Smooth muscle cell (in vitro differentiated cells): ENCODE measurements at regions not wholly inside any gene's neighbourhood (a gene's known extent, or its start where the extent isn't known, plus 50 kb on each side); places are given as distances from the start of the nearest gene placed in this dataset.
"Not testable (repeated sequence)": the region's sequence is repeated elsewhere in the genome, so short reads cannot be mapped to it uniquely, and the experiment has no call there.

Source experiments
- DNase-seq: peaks from one replicate; lab custom pipeline; 2025; ENCODE audit not compliant: unreplicated experiment; lab: John Stamatoyannopoulos, UW
- H2AFZ ChIP-seq: fragments of 200-600 bp; sonication (generic); 2 replicates; pipeline ENCODE4 v1.6.0; 2016; ENCODE audit warnings: antibody characterized with exemption, low read depth, mild to moderate bottlenecking
- H3F3A ChIP-seq: fragments of 200-600 bp; sonication (generic); 2 replicates; pipeline ENCODE4 v1.6.0; 2017; ENCODE audit warnings: antibody characterized with exemption, low read depth
- H3K27ac ChIP-seq: fragments of 200-600 bp; sonication (generic); 2 replicates; pipeline ENCODE4 v1.5.1; 2016; ENCODE audit warnings: low read depth, mild to moderate bottlenecking
- H3K27me3 ChIP-seq: fragments of 200-600 bp; sonication (generic); 2 replicates; pipeline ENCODE4 v1.6.1; 2016; ENCODE audit warnings: low read depth, mild to moderate bottlenecking
- H3K36me3 ChIP-seq: fragments of 200-600 bp; sonication (generic); 2 replicates; pipeline ENCODE4 v1.5.1; 2016; ENCODE audit warnings: low read depth
- H3K4me1 ChIP-seq: fragments of 200-600 bp; sonication (generic); 2 replicates; pipeline ENCODE4 v1.5.1; 2016; ENCODE audit warnings: low read depth
- H3K4me2 ChIP-seq: fragments of 200-600 bp; sonication (generic); 2 replicates; pipeline ENCODE4 v1.6.0; 2016; ENCODE audit warnings: mild to moderate bottlenecking
- H3K4me3 ChIP-seq: fragments of 200-600 bp; sonication (generic); 2 replicates; pipeline ENCODE4 v1.5.1; 2016; ENCODE audit warnings: mild to moderate bottlenecking
- H3K79me2 ChIP-seq: fragments of 200-600 bp; sonication (generic); 2 replicates; pipeline ENCODE4 v1.6.0; 2016; ENCODE audit warnings: low read depth, mild to moderate bottlenecking
- H3K9ac ChIP-seq: fragments of 200-600 bp; sonication (generic); 2 replicates; pipeline ENCODE4 v1.6.0; 2016; ENCODE audit warnings: low read depth
- H3K9me3 ChIP-seq: fragments of 200-600 bp; sonication (generic); replicated peaks from 2 replicates; pipeline ENCODE4 v1.5.1; 2016; ENCODE audit warnings: low read depth
- H4K20me1 ChIP-seq: fragments of 200-600 bp; sonication (generic); 2 replicates; pipeline ENCODE4 v1.6.0; 2016; ENCODE audit warnings: low read depth
- CTCF ChIP-seq: fragments of 200-600 bp; sonication (generic); IDR thresholded peaks from 2 replicates; pipeline ENCODE4 v1.5.1; 2017; ENCODE audit warnings: borderline replicate concordance, mild to moderate bottlenecking, antibody characterized with exemption; ENCODE audit not compliant: insufficient read depth, poor library complexity, severe bottlenecking
- WGBS: methylation state at CpG from one replicate; pipeline ENCODE4 v1.1.7; 2016; ENCODE audit warnings: low lambda C conversion rate; 5-methylcytosine and 5-hydroxymethylcytosine counted together

DNA sequence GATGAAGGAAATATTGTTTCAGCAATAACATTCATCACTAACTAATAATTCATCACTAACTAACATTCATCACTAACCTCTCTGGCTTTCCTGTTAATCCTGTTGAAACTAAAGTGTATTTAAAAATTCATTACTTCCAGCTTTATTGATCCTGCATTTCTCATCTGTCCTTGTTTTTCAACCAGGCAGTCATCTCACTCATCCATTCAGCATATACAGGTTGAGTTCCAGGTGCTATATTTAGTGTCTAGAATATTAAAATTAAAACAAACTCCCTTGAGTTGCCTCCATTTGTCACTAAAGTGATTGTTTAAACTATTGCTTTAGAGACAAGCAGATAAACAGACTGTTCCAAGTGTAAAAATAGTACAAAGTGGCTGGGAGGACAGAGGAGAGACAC is 58.1 kb downstream of the ATXN7L3B start:
- Histone ChIP-seq H3K9ac (no peak overlapping the region), H3K4me2 (no peak overlapping the region), H3K4me3 (no peak overlapping the region), H4K20me1 (no peaks in the 10 kb centered on the region), H3F3A (no peaks in the 10 kb centered on the region), H3K27me3 (no peaks in the 10 kb centered on the region), H3K79me2 (no peaks in the 10 kb centered on the region), H3K4me1 (no peaks in the 10 kb centered on the region), H3K27ac (no peak overlapping the region), H3K36me3 (no peaks in the 10 kb centered on the region), H2AFZ (no peak overlapping the region), H3K9me3 (no peaks in the 10 kb centered on the region)
- no peak for DNase-seq
- no peak for TF ChIP-seq CTCF

DNA sequence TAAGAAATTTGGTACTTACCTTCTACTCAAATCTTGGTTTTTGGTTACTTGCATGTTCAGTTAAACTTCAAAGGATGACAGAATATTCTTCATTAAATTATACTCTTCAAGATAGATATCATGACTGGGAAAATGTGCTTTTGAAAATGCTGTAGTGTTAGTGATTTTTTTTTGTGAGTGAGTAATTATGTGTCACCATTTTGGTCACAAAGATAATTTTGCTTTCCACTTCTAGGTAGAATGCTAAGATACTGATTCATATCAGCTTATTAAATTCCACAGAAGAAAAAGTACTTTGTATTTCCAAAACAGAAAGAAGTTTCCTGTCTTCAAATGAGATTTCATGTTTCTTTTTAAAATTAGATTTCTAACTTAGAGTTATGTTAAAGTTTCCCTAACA is 61.2 kb downstream of the ATXN7L3B start:
- Histone ChIP-seq H3K79me2 (no peaks in the 10 kb centered on the region), H4K20me1 (no peaks in the 10 kb centered on the region), H3F3A (no peaks in the 10 kb centered on the region), H3K4me1 (no peaks in the 10 kb centered on the region), H3K9me3 (no peaks in the 10 kb centered on the region), H3K27me3 (no peaks in the 10 kb centered on the region), H2AFZ (no peak overlapping the region), H3K36me3 (no peaks in the 10 kb centered on the region), H3K4me3 (no peak overlapping the region), H3K4me2 (no peak overlapping the region), H3K9ac (no peak overlapping the region), H3K27ac (no peak overlapping the region)
- no peak for TF ChIP-seq CTCF
- DNase-seq, result no peak

- 35% methylated on average over 1 of the region's 1 CpG for WGBS
- no peaks in the 10 kb centered on the region for H3K36me3 ChIP-seq
- no peak overlapping the region for H3K4me2 ChIP-seq
- no peak overlapping the region for H2AFZ ChIP-seq
- no peaks in the 10 kb centered on the region for H3K4me1 ChIP-seq
- no peak for TF ChIP-seq CTCF
- no peaks in the 10 kb centered on the region for H3F3A ChIP-seq
- H3K4me3 ChIP-seq, result no peak overlapping the region
- no peak overlapping the region for H3K27ac ChIP-seq
- no peaks in the 10 kb centered on the region for H3K27me3 ChIP-seq
- H3K9me3 ChIP-seq, result no peaks in the 10 kb centered on the region
- H3K9ac ChIP-seq, result no peak overlapping the region
- DNase-seq, result no peak
- H3K79me2 ChIP-seq, result no peaks in the 10 kb centered on the region
- H4K20me1 ChIP-seq, result no peaks in the 10 kb centered on the region
Measured at GRCh38 chr12:74599932-74600331, 62.3 kb downstream of the ATXN7L3B start.

DNA sequence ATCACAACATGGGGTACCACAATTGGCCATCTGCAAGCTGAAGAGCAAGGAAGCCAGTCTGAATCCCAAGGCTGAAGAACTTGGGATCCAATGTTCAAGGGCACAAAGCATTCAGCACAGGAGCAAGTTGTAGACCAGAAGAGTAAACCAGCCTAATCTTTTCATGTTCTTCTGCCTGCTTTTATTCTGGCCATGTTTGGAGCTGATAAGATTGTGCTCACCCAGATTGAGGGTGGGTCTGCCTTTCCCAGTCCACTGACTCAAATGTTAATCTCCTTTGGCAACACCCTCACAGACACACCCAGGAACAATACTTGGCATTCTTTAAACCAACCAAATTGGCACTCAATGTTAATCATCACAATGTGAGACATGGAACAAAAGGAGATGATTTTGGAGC is 63.2 kb downstream of the ATXN7L3B start:
- H3K36me3 ChIP-seq, H3K27me3 ChIP-seq, H3K9ac ChIP-seq, H2AFZ ChIP-seq, H3K4me3 ChIP-seq, H3K9me3 ChIP-seq, H3K79me2 ChIP-seq, H4K20me1 ChIP-seq, H3F3A ChIP-seq, H3K4me1 ChIP-seq, DNase-seq, H3K27ac ChIP-seq, H3K4me2 ChIP-seq: not testable (repeated sequence)
